Tibial nerve (tissue), 3 donors: ENCODE measurements at regions not wholly inside any gene's neighbourhood (a gene's known extent, or its start where the extent isn't known, plus 50 kb on each side); places are given as distances from the start of the nearest gene placed in this dataset.

Source experiments
- POLR2A ChIP-seq, 2 donors: fragments of 450-650 bp; IDR thresholded peaks; one replicate each; pipeline ENCODE4 v1.6.1; 2017; ENCODE audit warnings: antibody characterized with exemption in 2 of 2, mild to moderate bottlenecking in 2 of 2, moderate library complexity in 2 of 2
- TF ChIP-seq, protein P1 (sequence below), 5 experiments: fragments of 200-600 bp in 3 of 5; fragments of 450-650 bp in 2 of 5; sonication (generic) in 3 of 5; IDR thresholded peaks; one replicate each; pipeline ENCODE4 v1.5.1; 2016 to 2019; ENCODE audit warnings: antibody characterized with exemption in 5 of 5, mild to moderate bottlenecking in 3 of 5, moderate library complexity in 2 of 5

DNA sequence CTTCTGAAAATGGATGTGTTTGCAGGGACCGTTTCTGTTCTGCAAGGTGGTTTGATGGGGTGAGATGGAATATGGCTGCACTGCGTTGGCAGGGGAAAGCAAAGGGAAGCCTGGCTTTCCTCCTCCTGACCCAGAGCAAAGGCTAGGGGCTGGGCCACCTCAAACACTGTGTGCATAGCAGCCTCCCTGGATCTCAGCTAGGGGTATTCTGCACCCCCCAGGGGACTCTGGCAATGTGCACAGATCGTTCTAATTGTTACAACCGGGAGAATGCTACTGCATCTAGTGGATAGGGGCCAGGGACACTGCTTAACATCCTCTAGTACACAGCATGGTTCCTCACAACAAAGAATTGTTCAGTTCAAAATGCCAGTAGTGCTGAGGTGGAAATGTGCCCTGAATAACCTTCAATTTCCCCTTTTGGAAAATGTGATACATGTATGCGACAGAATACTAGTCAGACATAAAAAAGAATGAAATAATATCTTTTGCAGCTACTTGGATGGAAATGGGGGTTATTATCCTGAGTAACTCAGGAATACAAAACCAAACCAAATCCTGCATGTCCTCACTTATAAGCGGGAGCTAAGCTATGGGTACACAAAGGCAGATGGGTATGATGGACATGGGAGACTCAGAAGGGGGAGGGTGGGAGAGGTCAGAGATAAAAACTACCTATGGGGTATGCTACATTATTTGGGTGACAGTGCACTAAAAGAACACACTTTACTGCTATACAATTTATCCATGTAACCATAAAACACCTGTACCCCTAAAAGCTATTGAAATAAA is 671.2 kb downstream of the UQCRFS1 start:
- TF ChIP-seq, protein P1, sequence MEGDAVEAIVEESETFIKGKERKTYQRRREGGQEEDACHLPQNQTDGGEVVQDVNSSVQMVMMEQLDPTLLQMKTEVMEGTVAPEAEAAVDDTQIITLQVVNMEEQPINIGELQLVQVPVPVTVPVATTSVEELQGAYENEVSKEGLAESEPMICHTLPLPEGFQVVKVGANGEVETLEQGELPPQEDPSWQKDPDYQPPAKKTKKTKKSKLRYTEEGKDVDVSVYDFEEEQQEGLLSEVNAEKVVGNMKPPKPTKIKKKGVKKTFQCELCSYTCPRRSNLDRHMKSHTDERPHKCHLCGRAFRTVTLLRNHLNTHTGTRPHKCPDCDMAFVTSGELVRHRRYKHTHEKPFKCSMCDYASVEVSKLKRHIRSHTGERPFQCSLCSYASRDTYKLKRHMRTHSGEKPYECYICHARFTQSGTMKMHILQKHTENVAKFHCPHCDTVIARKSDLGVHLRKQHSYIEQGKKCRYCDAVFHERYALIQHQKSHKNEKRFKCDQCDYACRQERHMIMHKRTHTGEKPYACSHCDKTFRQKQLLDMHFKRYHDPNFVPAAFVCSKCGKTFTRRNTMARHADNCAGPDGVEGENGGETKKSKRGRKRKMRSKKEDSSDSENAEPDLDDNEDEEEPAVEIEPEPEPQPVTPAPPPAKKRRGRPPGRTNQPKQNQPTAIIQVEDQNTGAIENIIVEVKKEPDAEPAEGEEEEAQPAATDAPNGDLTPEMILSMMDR (IDR thresholded peaks at IDR 0.05): no peak
- TF ChIP-seq POLR2A (IDR thresholded peaks at IDR 0.05): no peak
